Colonic mucosa (tissue), 4 donors: ENCODE measurements at regions not wholly inside any gene's neighbourhood (a gene's known extent, or its start where the extent isn't known, plus 50 kb on each side); places are given as distances from the start of the nearest gene placed in this dataset.

Experiments used
- DNase-seq: peaks from one replicate; pipeline ENCODE4 v3.0.0-alpha.2; 2020
- H3K27ac ChIP-seq: fragments of 200-600 bp; one replicate; pipeline ENCODE4 v1.8.0; 2021
- H3K27me3 ChIP-seq: fragments of 200-600 bp; one replicate; pipeline ENCODE4 v1.8.0; 2021
- H3K36me3 ChIP-seq: fragments of 200-600 bp; one replicate; pipeline ENCODE4 v1.8.0; 2021
- H3K4me1 ChIP-seq: fragments of 200-600 bp; one replicate; pipeline ENCODE4 v1.8.0; 2021; ENCODE audit warnings: mild to moderate bottlenecking
- H3K4me3 ChIP-seq: fragments of 200-600 bp; one replicate; pipeline ENCODE4 v1.8.0; 2021
- H3K9ac ChIP-seq, 2 donors: one replicate each; pipeline ENCODE4 v1.7.0; 2013; ENCODE audit warnings: control low read depth in 2 of 2, low read depth in 2 of 2, low read length in 2 of 2
- H3K9me3 ChIP-seq: fragments of 200-600 bp; one replicate; pipeline ENCODE4 v1.8.0; 2021
- intact Hi-C: fragments of 100-400 bp; cut with DNase I; formaldehyde crosslinking; loops from one replicate; pipeline ENCODE4 v1.14.1; 2022
- TF ChIP-seq, protein P1 (sequence below): fragments of 200-600 bp; IDR thresholded peaks from one replicate; pipeline ENCODE4 v1.8.0; 2022; ENCODE audit warnings: antibody characterized with exemption, mild to moderate bottlenecking
- donor health status: healthy.
- donor health status: DM: no; HTN: no; CAD: no.
- donor health status: DM: no; HTN: no; CAD: no.

- no peak for DNase-seq
- Histone ChIP-seq H3K9me3 (no peaks in the 10 kb centered on the region), H3K9ac (no peak overlapping the region), H3K36me3 (no peaks in the 10 kb centered on the region), H3K4me1 (no peaks in the 10 kb centered on the region), H3K4me3 (no peak overlapping the region), H3K27ac (no peak overlapping the region), H3K27me3 (no peaks in the 10 kb centered on the region)
- TF ChIP-seq, protein P1, sequence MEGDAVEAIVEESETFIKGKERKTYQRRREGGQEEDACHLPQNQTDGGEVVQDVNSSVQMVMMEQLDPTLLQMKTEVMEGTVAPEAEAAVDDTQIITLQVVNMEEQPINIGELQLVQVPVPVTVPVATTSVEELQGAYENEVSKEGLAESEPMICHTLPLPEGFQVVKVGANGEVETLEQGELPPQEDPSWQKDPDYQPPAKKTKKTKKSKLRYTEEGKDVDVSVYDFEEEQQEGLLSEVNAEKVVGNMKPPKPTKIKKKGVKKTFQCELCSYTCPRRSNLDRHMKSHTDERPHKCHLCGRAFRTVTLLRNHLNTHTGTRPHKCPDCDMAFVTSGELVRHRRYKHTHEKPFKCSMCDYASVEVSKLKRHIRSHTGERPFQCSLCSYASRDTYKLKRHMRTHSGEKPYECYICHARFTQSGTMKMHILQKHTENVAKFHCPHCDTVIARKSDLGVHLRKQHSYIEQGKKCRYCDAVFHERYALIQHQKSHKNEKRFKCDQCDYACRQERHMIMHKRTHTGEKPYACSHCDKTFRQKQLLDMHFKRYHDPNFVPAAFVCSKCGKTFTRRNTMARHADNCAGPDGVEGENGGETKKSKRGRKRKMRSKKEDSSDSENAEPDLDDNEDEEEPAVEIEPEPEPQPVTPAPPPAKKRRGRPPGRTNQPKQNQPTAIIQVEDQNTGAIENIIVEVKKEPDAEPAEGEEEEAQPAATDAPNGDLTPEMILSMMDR: no peak
- intact Hi-C loops: no loop called here
Measured at GRCh38 chr1:30373471-30374399, 349.6 kb downstream of the MATN1 start.

- H3K4me3 ChIP-seq: no peak overlapping the region
- H3K27me3 ChIP-seq: no peaks in the 10 kb centered on the region
- H3K36me3 ChIP-seq: no peaks in the 10 kb centered on the region
- DNase-seq: no peak
- intact Hi-C loops: no loop called here
- no peak overlapping the region for H3K27ac ChIP-seq
- no peaks in the 10 kb centered on the region for H3K9me3 ChIP-seq
- TF ChIP-seq, protein P1: no peak
- H3K4me1 ChIP-seq: no peaks in the 10 kb centered on the region
- no peak overlapping the region for H3K9ac ChIP-seq
Measured at GRCh38 chr1:30372792-30373433, 350.5 kb downstream of the MATN1 start.

GRCh38 chr1:30371888-30372791 lies 351.2 kb downstream of the MATN1 start:
- DNase-seq: no peak
- Histone ChIP-seq H3K9ac (no peak overlapping the region), H3K27ac (no peak overlapping the region), H3K27me3 (no peaks in the 10 kb centered on the region), H3K36me3 (no peaks in the 10 kb centered on the region), H3K4me1 (no peaks in the 10 kb centered on the region), H3K9me3 (no peaks in the 10 kb centered on the region), H3K4me3 (no peak overlapping the region)
- intact Hi-C loops: no loop called here
- TF ChIP-seq, protein P1: no peak

GRCh38 chr1:30371179-30371788 lies 352.1 kb downstream of the MATN1 start:
- no peak for DNase-seq
- H3K4me3 ChIP-seq: no peak overlapping the region
- H3K9me3 ChIP-seq: no peaks in the 10 kb centered on the region
- no peaks in the 10 kb centered on the region for H3K4me1 ChIP-seq
- no peaks in the 10 kb centered on the region for H3K36me3 ChIP-seq
- intact Hi-C loops: no loop called here
- TF ChIP-seq, protein P1: no peak
- no peak overlapping the region for H3K9ac ChIP-seq
- no peaks in the 10 kb centered on the region for H3K27me3 ChIP-seq
- no peak overlapping the region for H3K27ac ChIP-seq
